Renal cortical epithelial cell (primary cell): ENCODE measurements at regions not wholly inside any gene's neighbourhood (a gene's known extent, or its start where the extent isn't known, plus 50 kb on each side); places are given as distances from the start of the nearest gene placed in this dataset.
"Not testable (repeated sequence)": the region's sequence is repeated elsewhere in the genome, so short reads cannot be mapped to it uniquely, and the experiment has no call there.

Experiments
- DNase-seq: peaks from one replicate; pipeline ENCODE4 v3.0.0-alpha.2; 2011; ENCODE audit warnings: low read depth

DNA sequence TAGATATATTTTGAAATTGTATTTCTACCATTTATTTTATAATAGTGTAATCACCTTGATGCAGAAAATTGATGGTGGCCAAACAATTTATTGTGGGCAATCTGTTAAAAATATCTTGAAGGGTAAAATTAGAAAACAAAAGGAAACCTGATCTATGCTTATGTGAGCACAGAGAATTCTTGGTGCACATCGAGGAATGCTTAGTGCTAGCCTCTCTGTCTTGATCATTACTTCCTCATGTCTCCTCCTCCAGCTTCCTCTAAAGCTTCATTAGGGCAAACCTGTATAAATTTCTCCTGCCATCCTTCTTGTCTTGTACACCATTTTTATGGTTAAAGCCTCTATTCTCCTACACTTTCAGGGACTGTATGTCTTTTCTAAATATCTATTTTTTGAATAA is 725.8 kb downstream of the RAPGEF2 start:
- no peak for DNase-seq

DNA sequence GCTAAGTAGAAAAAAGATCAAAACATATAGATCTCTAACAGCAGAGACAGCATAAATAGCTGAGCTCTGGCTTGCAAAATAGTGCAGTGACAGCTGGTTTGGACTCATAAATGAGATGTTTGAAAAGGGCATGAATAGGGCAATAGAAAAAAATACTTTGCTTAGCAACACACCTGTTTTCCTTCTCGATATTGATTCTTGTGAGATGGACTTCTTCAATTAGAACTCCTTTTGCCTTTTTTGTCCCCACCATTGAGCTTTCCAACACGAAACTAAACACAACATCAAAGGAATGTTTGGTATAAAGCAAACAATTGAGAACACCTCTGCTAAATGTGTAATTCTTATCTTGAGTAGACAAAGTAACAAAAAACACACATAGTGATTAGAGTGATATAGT is 726.3 kb downstream of the RAPGEF2 start:
- DNase-seq, result no peak

DNA sequence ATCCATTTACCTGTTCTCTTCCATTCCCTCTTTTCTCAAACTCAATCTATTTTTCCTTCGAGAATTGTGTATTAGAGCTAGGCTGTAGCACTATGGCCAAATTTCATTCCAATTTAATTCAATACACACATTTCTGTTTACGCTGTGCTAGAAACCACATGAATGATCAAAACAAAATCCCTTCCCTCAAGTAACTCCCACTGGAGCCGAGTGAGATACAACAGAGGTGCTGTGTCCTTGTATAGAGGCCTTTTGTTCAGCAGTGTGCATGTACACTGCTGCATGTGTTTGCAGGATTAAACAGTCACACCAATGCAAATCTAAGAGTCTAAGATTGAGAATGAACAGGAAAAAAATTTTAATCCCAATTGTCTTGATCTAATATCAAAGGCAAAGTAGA is 734.2 kb downstream of the RAPGEF2 start:
- DNase-seq, result no peak

DNA sequence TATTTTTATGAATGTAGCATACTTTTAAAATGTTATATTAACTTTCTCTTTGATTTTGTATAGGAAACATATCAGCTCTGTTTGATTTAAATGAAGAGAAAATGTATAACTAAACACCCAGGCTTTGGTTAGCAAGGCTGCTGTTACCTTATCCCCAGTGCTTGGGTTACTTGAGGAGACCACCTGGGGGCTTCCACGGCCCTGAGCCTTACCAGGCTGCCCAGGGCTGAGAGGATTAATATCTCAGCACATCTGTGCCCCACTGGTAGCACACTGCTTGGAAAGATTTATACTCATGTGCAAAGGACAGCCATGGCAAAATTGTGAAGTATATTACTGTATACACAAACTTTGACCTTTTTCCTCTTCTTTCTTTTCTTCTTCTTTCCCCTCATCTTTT is 752.9 kb downstream of the RAPGEF2 start:
- DNase-seq, result no peak

- no peak for DNase-seq
Measured at GRCh38 chr4:159856451-159856850, 753.6 kb downstream of the RAPGEF2 start.

DNA sequence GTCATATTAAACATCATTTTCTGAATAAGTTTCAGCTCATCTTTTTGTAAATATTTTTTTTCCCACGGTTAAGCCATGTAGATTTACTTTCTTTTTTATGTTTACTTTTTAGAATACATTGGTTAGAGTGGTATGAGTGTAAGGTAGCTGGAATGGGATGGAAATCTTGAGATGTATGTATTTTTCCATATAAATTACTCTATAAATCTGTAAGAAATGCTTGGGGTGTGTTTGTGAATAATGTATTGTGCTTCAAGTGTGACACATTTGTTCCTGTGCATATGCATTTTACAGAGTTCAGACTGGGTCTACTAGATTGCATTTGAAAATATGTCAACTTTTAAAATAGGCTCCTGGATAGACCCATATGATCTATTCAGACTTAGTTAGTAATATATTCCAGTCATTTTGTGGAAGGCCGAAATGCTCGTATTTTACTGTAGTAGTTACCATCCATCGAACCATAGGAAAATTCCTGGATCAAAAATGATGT is 756.8 kb downstream of the RAPGEF2 start:
- DNase-seq, result no peak

GRCh38 chr4:159860945-159861344 is 758.1 kb downstream of the RAPGEF2 start:
- no peak for DNase-seq

GRCh38 chr4:159864337-159864736 is 761.5 kb downstream of the RAPGEF2 start:
- no peak for DNase-seq

DNA sequence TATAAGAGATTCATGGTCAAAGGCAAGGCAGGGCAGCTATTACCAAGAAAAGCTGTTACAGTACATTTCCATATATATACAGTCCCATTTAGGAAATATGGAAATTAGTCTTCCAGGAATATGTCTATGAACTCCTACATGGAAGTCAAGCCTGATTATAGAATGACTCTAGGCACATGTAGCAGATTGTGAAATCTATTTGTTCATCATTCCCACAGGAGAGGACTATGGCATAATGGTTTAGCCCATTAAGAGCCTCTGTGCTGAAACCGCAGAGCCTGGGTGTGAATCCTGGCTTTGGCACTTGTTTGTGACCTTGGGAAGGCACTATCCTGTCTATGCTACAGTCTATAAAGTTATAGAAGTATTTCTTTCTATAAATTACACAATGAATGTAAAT is 764.8 kb downstream of the RAPGEF2 start:
- no peak for DNase-seq

DNA sequence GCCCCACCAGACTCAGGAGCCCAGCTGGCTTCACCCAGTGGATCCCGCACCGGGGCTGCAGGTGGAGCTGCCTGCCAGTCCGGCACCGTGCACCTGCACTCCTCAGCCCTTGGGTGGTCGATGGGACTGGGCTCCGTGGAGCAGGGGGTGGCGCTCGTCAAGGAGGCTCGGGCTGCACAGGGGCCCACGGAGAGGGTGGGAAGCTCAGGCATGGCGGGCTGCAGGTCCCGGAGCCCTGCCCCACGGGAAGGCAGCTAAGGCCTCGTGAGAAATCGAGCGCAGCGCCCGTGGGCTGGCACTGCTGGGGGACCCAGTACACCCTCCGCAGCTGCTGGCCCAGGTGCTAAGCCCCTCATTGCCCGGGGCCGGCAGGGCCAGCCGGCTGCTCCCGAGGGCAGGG is 766.1 kb downstream of the RAPGEF2 start:
- not testable (repeated sequence) for DNase-seq

DNA sequence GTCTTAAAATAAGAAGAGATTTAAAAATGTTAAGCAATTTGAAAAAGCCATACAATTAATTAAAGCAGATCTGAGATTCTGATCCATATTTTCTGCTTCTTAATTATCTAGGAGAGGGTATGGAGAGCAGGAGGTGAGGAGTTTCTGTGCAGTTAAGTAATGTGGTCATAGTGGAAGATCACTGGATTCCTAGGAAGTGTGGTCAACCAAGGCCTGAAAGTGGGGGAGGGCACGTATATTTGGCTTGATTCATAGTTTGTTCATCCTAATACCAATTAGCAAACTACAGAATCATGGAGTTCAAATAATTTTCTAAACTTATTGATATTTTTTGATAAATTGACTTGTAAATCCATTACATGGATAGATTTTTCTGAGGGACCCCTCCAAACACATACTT is 768.3 kb downstream of the RAPGEF2 start:
- DNase-seq, result no peak

- no peak for DNase-seq
Measured at GRCh38 chr4:159881158-159881557, 778.3 kb downstream of the RAPGEF2 start.

DNA sequence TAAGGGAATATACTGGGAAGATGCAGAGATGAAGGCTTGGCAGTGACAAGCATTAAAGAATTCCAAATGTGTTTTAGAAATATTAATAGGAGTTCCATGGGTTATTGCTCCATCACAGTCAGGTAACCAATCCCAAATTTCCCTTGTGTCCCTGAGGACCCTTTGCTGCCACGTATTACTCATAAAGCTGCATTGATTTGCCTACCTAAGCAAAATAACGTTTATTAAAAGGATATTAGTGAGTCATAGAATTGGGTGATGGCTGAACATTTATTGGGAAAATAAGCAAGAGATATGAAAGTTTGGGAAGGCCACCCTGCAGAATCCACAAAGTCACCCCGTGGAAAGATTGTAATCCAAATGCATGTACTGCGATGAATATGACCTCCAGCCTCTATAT is 782.1 kb downstream of the RAPGEF2 start:
- DNase-seq, result no peak

- DNase-seq, result no peak
Measured at GRCh38 chr4:159899596-159899995, 796.7 kb downstream of the RAPGEF2 start.

DNA sequence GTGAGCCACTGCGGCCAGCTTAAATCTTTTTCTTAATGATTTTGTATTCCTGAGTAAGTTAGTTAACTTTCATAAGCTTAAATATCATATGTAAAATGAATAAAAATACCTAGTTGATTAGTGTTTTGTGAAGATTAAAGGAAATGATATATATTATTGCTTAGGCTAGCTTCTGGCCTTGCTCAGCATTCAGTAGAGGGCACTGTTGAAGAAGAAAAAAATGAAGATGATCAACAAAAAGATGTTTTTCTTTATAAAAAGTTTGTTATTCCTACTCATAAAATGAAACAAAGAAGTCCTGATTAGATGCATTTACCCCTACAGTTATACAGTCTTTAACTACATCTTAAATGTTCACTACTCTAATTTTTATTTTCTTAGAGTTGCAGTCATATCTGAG is 797.7 kb downstream of the RAPGEF2 start:
- no peak for DNase-seq

DNA sequence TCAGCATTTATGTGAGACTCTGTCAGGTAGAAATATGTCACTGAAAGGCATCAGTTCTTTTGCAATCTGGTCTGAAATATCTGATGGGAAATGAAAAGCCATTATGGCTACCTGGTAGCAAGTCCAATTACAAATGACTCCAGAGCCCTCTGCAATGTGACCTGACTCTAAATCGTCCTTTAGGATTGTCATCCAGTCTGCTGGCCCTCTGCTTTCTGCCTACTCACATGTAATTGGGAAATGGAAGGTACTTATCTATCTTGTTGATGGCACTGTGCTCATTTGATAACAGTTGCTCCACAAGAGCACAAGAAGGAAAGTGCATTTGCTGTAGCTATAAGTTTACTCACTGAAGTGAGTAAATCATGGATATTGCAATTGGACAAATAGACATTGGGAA is 799.8 kb downstream of the RAPGEF2 start:
- DNase-seq, result no peak

GRCh38 chr4:159904906-159905305 is 802.0 kb downstream of the RAPGEF2 start:
- DNase-seq, result no peak

DNA sequence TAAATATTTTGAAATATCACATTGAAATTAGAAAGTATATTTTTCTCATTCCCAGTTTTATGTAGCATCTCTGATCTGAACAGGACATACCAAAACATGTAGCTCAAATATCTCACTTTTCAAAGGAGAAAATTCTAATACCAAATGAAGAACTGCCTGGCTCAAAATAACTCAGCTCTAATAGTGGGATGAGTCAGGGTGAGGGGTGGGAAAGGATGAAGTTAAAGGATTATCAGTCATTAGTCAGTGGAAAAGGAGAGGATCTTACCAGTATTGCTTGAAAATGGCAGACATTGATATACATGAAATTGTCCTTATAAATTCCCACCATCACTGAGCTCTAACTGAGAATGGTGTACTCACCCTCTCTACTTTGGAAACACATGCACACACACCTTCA is 803.2 kb downstream of the RAPGEF2 start:
- DNase-seq, result no peak

DNA sequence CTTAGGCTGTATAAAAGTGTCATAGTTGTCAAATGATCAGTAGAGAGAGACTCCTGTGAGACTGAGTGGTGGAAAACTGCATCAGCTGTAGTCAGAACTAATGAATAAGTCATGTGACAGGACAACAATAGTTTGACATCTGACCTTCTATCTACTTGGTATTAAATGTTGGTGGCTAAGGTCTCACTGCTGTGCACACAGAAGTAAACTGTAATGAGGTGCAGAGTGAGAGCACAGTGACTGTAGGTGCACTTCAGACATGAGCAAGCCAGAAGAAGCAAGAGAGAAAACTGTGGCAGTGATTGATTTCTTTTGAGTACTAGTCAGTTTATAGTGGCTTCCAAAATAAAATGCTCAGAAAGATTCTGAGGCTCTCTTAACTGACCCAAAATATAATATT is 803.6 kb downstream of the RAPGEF2 start:
- no peak for DNase-seq

DNA sequence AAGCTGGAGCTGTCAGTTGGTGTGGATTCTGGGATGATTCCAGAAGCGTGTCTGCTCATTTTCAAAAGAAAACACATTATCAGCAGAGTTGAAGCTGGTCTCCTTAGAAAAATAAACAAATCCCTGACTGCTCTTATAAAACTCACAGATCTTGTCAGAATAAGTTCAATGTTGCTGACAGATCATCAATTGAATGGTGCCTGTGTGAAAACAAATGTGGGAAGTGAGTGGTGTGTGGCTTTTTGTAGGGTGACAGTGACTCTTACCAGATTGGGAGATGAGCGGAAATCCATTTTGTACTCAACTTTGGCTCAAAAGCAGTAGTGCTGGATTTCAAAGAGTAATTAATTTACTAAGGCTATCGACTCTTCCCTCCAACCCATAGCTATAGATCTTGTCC is 807.8 kb downstream of the RAPGEF2 start:
- no peak for DNase-seq

DNA sequence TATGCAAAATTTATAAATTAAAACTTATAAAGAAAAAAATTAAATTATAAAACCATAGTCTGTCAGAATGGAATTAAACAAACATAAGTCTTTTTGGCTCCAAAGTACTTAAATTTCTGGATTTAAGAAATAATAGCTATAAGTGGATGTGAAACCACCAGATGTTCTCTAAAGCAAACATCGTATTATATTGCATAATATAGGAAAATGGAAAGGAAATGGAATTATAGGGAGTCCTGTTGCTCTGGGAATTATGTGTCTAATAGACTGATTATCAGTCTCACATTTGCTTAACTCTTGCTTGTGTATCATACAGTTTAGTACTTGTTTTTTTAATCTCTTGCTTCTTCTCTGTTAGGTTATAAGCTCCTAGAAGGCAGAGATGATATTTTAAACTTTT is 819.2 kb downstream of the RAPGEF2 start:
- DNase-seq, result no peak

DNA sequence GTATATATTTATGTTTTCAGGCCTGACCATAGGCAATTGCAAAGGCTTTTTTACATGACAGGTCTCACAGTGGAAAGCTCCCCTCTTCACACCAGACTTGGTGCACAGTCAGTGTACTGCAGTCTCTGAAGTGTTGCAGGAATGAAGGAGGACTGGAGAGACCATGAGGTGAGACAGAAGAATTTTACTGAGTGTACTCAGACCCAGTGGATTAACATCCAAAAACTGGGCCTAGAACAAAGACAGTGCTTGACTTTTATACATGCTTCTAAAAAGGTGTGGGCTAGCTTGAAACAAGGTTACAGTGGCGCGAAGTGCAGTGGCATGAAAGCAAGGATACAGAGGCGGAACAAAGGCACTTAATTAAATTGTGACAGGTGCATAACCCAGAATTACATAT is 822.9 kb downstream of the RAPGEF2 start:
- no peak for DNase-seq

DNA sequence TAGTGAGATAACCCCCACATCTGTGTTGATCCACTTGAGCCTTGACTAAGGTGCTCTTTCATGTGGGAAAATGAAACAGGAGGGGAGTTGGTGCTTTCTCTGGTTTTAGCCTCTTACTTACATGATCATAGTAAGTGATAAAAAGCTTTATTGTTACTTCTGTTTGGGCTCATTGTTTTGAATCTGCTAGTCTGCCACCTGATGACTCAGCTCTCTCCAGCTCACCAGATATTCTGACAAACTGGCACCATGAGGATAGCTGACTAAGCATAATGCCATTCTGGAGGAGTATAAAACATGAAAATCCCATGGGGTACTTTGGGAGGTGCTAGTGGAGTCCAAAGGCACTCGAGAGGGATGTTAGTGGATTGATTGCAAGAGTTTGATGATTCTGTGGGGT is 824.0 kb downstream of the RAPGEF2 start:
- peak; percentile 55 for DNase-seq

DNA sequence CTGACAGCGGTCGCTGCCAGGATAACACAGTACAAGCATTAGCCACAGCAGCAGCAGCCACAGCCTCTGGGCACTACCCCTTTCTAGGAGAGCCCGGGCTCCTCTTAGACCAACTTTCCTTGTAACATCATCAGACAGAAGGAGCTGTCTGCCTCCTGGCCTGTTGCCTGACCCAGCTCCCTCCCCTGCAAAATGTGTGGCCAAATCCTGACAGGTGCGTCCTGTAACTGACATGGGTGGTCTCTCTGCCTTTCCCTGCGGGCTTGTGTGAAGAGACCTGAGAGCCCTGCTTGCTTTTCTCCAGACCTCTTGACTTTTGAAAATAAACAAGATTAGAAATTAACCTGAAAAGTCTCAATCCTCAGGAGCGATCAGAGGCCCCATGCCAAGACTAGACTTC is 824.9 kb downstream of the RAPGEF2 start:
- no peak for DNase-seq

DNA sequence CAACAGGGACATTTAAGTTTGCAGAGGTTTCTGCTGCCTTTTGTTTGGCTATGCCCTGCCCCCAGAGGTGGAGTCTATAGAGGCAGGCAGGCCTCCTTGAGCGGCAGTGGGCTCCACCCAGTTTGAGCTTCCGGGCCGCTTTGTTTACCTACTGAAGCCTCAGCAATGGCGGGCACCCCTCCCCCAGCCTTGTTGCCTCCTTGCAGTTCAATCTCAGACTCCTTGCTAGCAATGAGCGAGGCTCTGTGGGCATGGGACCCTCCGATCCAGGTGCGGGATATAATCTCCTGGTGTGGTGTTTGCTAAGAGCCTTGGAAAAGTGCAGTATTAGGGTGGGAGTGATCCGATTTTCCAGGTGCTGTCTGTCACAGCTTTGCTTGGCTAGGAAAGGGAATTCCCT is 831.7 kb downstream of the RAPGEF2 start:
- DNase-seq, result not testable (repeated sequence)
